Ascending aorta (tissue), 2 donors: ENCODE measurements at regions not wholly inside any gene's neighbourhood (a gene's known extent, or its start where the extent isn't known, plus 50 kb on each side); places are given as distances from the start of the nearest gene placed in this dataset.

ENCODE experiments used
- DNase-seq, 2 donors: peaks; one replicate each; pipeline ENCODE4 v3.0.0-alpha.2; 2019; ENCODE audit warnings: low spot score in 2 of 2
- H3K27ac ChIP-seq, 2 donors: fragments of 200-600 bp; sonication (generic); one replicate each; pipeline ENCODE4 v1.5.1; 2016 to 2017; ENCODE audit warnings: mild to moderate bottlenecking in 1 of 2
- H3K27me3 ChIP-seq: fragments of 200-600 bp; sonication (generic); one replicate; pipeline ENCODE4 v1.5.1; 2017
- H3K36me3 ChIP-seq, 2 donors: fragments of 200-600 bp; sonication (generic); one replicate each; pipeline ENCODE4 v1.5.1; 2016
- H3K4me1 ChIP-seq, 2 donors: fragments of 200-600 bp; sonication (generic); one replicate each; pipeline ENCODE4 v1.5.1; 2016 to 2017; ENCODE audit warnings: mild to moderate bottlenecking in 1 of 2
- H3K4me3 ChIP-seq, 2 donors: fragments of 200-600 bp; sonication (generic); one replicate each; pipeline ENCODE4 v1.5.1; 2016 to 2017; ENCODE audit warnings: mild to moderate bottlenecking in 1 of 2
- H3K9me3 ChIP-seq, 2 donors: fragments of 200-600 bp; sonication (generic); one replicate each; pipeline ENCODE4 v1.5.1; 2016
- intact Hi-C: fragments of 100-400 bp; cut with DNase I; formaldehyde crosslinking; loops from one replicate; pipeline ENCODE4 v1.15.1; 2023
- TF ChIP-seq, protein P1 (sequence below), 3 experiments: fragments of 200-600 bp in 2 of 3; fragments of 450-650 bp in 1 of 3; sonication (generic) in 2 of 3; IDR thresholded peaks; one replicate each; pipeline ENCODE4 v1.5.1; 2016 to 2019; ENCODE audit warnings: antibody characterized with exemption in 3 of 3, mild to moderate bottlenecking in 1 of 3, moderate library complexity in 1 of 3

DNA sequence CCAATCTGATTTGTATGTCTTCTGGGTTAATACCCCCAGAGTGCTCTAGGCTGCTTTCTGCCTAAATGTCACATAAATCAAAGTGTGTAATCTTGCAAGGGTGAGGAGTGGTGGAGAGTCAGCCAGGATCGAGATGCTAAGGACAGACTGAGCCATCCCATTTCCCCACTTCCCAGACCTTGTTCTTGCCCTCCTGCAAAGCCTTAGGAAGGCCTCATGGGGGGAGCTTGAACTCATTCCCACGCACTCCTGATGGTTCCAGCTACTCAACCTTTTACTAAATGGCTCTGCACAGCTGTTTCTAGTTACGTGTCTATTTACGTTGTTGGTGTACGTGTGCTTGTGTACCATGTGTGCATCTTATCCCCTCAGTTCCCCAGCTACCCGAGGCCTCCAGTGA is 423.6 kb upstream of the TNP1 start:
- Histone ChIP-seq H3K9me3 (no peaks in the 10 kb centered on the region), H3K36me3 (no peaks in the 10 kb centered on the region), H3K4me1 (peaks cover 0 to 6% of the 10 kb centered on the region in 2 donors), H3K27me3 (no peaks in the 10 kb centered on the region), H3K27ac (no peak overlapping the region), H3K4me3 (no peak overlapping the region)
- intact Hi-C loops = no loop called here
- no peak for DNase-seq
- TF ChIP-seq, protein P1, sequence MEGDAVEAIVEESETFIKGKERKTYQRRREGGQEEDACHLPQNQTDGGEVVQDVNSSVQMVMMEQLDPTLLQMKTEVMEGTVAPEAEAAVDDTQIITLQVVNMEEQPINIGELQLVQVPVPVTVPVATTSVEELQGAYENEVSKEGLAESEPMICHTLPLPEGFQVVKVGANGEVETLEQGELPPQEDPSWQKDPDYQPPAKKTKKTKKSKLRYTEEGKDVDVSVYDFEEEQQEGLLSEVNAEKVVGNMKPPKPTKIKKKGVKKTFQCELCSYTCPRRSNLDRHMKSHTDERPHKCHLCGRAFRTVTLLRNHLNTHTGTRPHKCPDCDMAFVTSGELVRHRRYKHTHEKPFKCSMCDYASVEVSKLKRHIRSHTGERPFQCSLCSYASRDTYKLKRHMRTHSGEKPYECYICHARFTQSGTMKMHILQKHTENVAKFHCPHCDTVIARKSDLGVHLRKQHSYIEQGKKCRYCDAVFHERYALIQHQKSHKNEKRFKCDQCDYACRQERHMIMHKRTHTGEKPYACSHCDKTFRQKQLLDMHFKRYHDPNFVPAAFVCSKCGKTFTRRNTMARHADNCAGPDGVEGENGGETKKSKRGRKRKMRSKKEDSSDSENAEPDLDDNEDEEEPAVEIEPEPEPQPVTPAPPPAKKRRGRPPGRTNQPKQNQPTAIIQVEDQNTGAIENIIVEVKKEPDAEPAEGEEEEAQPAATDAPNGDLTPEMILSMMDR (IDR thresholded peaks at IDR 0.05) = no peak

DNA sequence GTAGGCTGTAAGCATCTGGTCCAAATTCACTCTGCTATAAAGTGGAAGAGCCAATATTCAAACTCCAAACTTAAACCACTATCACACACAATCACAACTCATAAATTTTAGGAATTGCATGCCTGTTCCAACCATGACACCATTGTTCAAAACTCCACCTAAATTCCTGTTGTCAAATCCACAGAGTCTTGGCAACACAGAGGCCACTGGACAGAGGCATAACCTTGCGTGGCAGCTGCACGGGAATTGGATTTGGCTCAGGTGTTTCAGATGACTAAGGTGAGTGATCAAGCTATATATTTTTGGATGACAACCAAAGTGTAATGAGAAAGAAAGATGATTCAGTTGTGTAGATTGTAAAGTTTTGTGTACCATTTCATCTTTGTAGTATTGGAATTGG is 422.7 kb upstream of the TNP1 start:
- Histone ChIP-seq H3K4me1 (peaks cover 0 to 6% of the 10 kb centered on the region in 2 donors), H3K27me3 (no peaks in the 10 kb centered on the region), H3K9me3 (no peaks in the 10 kb centered on the region), H3K36me3 (no peaks in the 10 kb centered on the region), H3K4me3 (no peak overlapping the region), H3K27ac (no peak overlapping the region)
- intact Hi-C loops = no loop called here
- no peak for DNase-seq
- TF ChIP-seq, protein P1 (IDR thresholded peaks at IDR 0.05) = no peak

GRCh38 chr2:217279556-217279955 is 419.7 kb upstream of the TNP1 start:
- H3K36me3 ChIP-seq = no peaks in the 10 kb centered on the region
- no peak for DNase-seq
- intact Hi-C loops = loop anchor here (5.0 kb wide), 2 partner anchors 228 to 582 kb away; partner anchors contain the start of gene IGFBP5
- TF ChIP-seq, protein P1 (IDR thresholded peaks at IDR 0.05) = no peak
- H3K9me3 ChIP-seq = no peaks in the 10 kb centered on the region
- H3K4me3 ChIP-seq = no peak overlapping the region
- peak overlapping the region; percentile 59 to 64 for H3K27ac ChIP-seq
- H3K27me3 ChIP-seq = no peaks in the 10 kb centered on the region
- peaks cover 0 to 6% of the 10 kb centered on the region in 2 donors for H3K4me1 ChIP-seq

- DNase-seq = no peak
- Histone ChIP-seq H3K4me1 (peaks cover 0 to 6% of the 10 kb centered on the region in 2 donors), H3K9me3 (no peaks in the 10 kb centered on the region), H3K4me3 (no peak overlapping the region), H3K36me3 (no peaks in the 10 kb centered on the region), H3K27ac (peak overlapping the region; percentile 59 to 64), H3K27me3 (no peaks in the 10 kb centered on the region)
- TF ChIP-seq, protein P1 (IDR thresholded peaks at IDR 0.05) = no peak
- intact Hi-C loops = loop anchor here (5.0 kb wide), 2 partner anchors 228 to 582 kb away; partner anchors contain the start of gene IGFBP5
These were observed 419.3 kb upstream of the TNP1 start for GRCh38 chr2:217279140-217279539.

GRCh38 chr2:217277646-217278398 is 418.0 kb upstream of the TNP1 start:
- Histone ChIP-seq H3K4me3 (no peak overlapping the region), H3K4me1 (peaks cover 0 to 11% of the 10 kb centered on the region in 2 donors), H3K9me3 (no peaks in the 10 kb centered on the region), H3K36me3 (no peaks in the 10 kb centered on the region), H3K27ac (peak overlapping the region in 1 of 2 donors; percentile 64), H3K27me3 (no peaks in the 10 kb centered on the region)
- TF ChIP-seq, protein P1 (IDR thresholded peaks at IDR 0.05) = no peak
- intact Hi-C loops = loop anchor here (5.0 kb wide), 2 partner anchors 229 to 581 kb away; partner anchors contain the start of gene IGFBP5
- DNase-seq = peak in 1 of 2 donors; percentile 68
